GM21528 (cell line): ENCODE measurements at regions not wholly inside any gene's neighbourhood (a gene's known extent, or its start where the extent isn't known, plus 50 kb on each side); places are given as distances from the start of the nearest gene placed in this dataset.

Experiments
- ATAC-seq: cut with Tn5 transposase; IDR thresholded peaks from one replicate; pipeline ENCODE4 v1.9.1; 2021; ENCODE audit warnings: mild to moderate bottlenecking, moderate library complexity; ENCODE audit not compliant: unreplicated experiment, low FRiP score

GRCh38 chr13:22449251-22449650, 731.5 kb upstream of the SGCG start:
- no peak for ATAC-seq

GRCh38 chr13:22451327-22451741, 729.4 kb upstream of the SGCG start:
- no peak for ATAC-seq

- ATAC-seq = no peak
These were observed 726.2 kb upstream of the SGCG start for GRCh38 chr13:22454586-22454985.

GRCh38 chr13:22455036-22455435, 725.7 kb upstream of the SGCG start:
- no peak for ATAC-seq

GRCh38 chr13:22461854-22462490, 718.8 kb upstream of the SGCG start:
- ATAC-seq = no peak

- no peak for ATAC-seq
These were observed 717.7 kb upstream of the SGCG start for GRCh38 chr13:22463089-22463488.

- no peak for ATAC-seq
These were observed 712.7 kb upstream of the SGCG start for GRCh38 chr13:22468045-22468444.

- ATAC-seq = no peak
These were observed 712.0 kb upstream of the SGCG start for GRCh38 chr13:22468824-22469223.

GRCh38 chr13:22469452-22469851, 711.3 kb upstream of the SGCG start:
- ATAC-seq = no peak

GRCh38 chr13:22470075-22470474, 710.7 kb upstream of the SGCG start:
- ATAC-seq = no peak

GRCh38 chr13:22482496-22483000, 698.2 kb upstream of the SGCG start:
- no peak for ATAC-seq

- no peak for ATAC-seq
These were observed 697.5 kb upstream of the SGCG start for GRCh38 chr13:22483276-22483675.

GRCh38 chr13:22486490-22486889, 694.3 kb upstream of the SGCG start:
- no peak for ATAC-seq

- ATAC-seq = no peak
These were observed 692.8 kb upstream of the SGCG start for GRCh38 chr13:22487932-22488331.

GRCh38 chr13:22489771-22490170, 691.0 kb upstream of the SGCG start:
- ATAC-seq = no peak

- no peak for ATAC-seq
These were observed 685.0 kb upstream of the SGCG start for GRCh38 chr13:22495819-22496218.

GRCh38 chr13:22496803-22497508, 683.8 kb upstream of the SGCG start:
- ATAC-seq = no peak

- no peak for ATAC-seq
These were observed 682.6 kb upstream of the SGCG start for GRCh38 chr13:22497991-22498780.

- ATAC-seq = no peak
These were observed 680.9 kb upstream of the SGCG start for GRCh38 chr13:22499919-22500318.

GRCh38 chr13:22505489-22505888, 675.3 kb upstream of the SGCG start:
- ATAC-seq = no peak

GRCh38 chr13:22506096-22506691, 674.6 kb upstream of the SGCG start:
- no peak for ATAC-seq
